Gastroesophageal sphincter (tissue), 4 donors: ENCODE measurements at regions not wholly inside any gene's neighbourhood (a gene's known extent, or its start where the extent isn't known, plus 50 kb on each side); places are given as distances from the start of the nearest gene placed in this dataset.
"Not testable (repeated sequence)": the region's sequence is repeated elsewhere in the genome, so short reads cannot be mapped to it uniquely, and the experiment has no call there.

ENCODE experiments used
- ATAC-seq: fragments of 150-250 bp; one replicate; pipeline ENCODE4 v1.9.1; 2016; ENCODE audit warnings: mild to moderate bottlenecking, moderate library complexity
- H3K27ac ChIP-seq, 4 donors: fragments of 200-600 bp; sonication (generic) in 3 of 4; 1 replicate in 3 of 4; 2 replicates in 1 of 4; pipeline ENCODE4 v1.5.1; 2016 to 2019
- H3K27me3 ChIP-seq: fragments of 200-600 bp; sonication (generic); one replicate; pipeline ENCODE4 v1.5.1; 2019
- H3K36me3 ChIP-seq, 2 donors: fragments of 200-600 bp; sonication (generic); one replicate each; pipeline ENCODE4 v1.5.1; 2019; ENCODE audit warnings: control low read depth in 1 of 2
- H3K4me1 ChIP-seq, 3 donors: fragments of 200-600 bp; sonication (generic); 1 replicate in 2 of 3; 2 replicates in 1 of 3; pipeline ENCODE4 v1.5.1; 2016 to 2019; ENCODE audit warnings: control low read depth in 2 of 3
- H3K4me3 ChIP-seq, 2 donors: fragments of 200-600 bp; sonication (generic); one replicate each; pipeline ENCODE4 v1.5.1; 2019; ENCODE audit warnings: mild to moderate bottlenecking in 1 of 2, moderate library complexity in 1 of 2
- H3K9me3 ChIP-seq, 3 donors: fragments of 200-600 bp; sonication (generic); one replicate each; pipeline ENCODE4 v1.5.1; 2017 to 2019; ENCODE audit warnings: control low read depth in 2 of 3
- CTCF ChIP-seq, 4 experiments: fragments of 200-600 bp in 2 of 4; fragments of 450-650 bp in 2 of 4; sonication (generic) in 1 of 4; IDR thresholded peaks; one replicate each; pipeline ENCODE4 v1.5.1; 2017 to 2019; ENCODE audit warnings: antibody characterized with exemption in 4 of 4, mild to moderate bottlenecking in 2 of 4, moderate library complexity in 2 of 4
- EP300 ChIP-seq: sonication (generic); formaldehyde crosslinking; IDR thresholded peaks from one replicate; pipeline ENCODE4 v1.6.1; 2017; ENCODE audit warnings: antibody characterized with exemption, mild to moderate bottlenecking
- POLR2A ChIP-seq, 2 donors: fragments of 450-650 bp; IDR thresholded peaks; one replicate each; pipeline ENCODE4 v1.6.1; 2017; ENCODE audit warnings: antibody characterized with exemption in 2 of 2, mild to moderate bottlenecking in 2 of 2, moderate library complexity in 1 of 2
- POLR2AphosphoS5 ChIP-seq: sonication (generic); formaldehyde crosslinking; IDR thresholded peaks from one replicate; pipeline ENCODE4 v1.6.1; 2017; ENCODE audit warnings: antibody characterized with exemption
- WGBS, 2 donors: methylation state at CpG; one replicate each; pipeline ENCODE4 v1.1.5; 2018; ENCODE audit warnings: low coverage in 1 of 2; 5-methylcytosine and 5-hydroxymethylcytosine counted together

DNA sequence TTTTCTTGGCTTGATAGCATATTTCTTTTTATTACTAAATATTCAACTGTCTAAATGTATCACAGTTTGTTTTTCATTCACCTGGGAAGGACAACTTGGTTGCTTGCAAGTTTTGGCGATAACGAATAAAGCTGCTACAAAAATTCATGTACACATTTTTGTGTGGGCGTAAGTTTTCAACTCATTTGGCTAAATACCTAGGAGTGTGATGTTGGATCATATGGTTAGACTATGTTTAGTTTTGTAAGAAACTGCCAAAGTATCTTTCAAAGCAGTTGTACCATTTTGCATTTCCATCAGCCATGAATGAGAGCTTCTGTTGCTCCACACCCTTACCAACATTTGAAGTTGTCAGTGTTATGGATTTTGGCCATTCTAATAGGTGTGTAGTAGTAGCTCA, 428.0 kb downstream of the ACTL7B start:
- Histone ChIP-seq H3K27me3 (no peaks in the 10 kb centered on the region), H3K27ac (no peak overlapping the region), H3K4me3 (no peak overlapping the region), H3K4me1 (no peaks in the 10 kb centered on the region), H3K9me3 (peaks cover 0 to 15% (median 0%) of the 10 kb centered on the region in 3 donors), H3K36me3 (no peaks in the 10 kb centered on the region)
- TF ChIP-seq CTCF (IDR thresholded peaks at IDR 0.05) (no peak), EP300 (no peak)
- 100% methylated on average over 3 of the region's 3 CpGs for WGBS, 2 donors
- no peak for ATAC-seq

DNA sequence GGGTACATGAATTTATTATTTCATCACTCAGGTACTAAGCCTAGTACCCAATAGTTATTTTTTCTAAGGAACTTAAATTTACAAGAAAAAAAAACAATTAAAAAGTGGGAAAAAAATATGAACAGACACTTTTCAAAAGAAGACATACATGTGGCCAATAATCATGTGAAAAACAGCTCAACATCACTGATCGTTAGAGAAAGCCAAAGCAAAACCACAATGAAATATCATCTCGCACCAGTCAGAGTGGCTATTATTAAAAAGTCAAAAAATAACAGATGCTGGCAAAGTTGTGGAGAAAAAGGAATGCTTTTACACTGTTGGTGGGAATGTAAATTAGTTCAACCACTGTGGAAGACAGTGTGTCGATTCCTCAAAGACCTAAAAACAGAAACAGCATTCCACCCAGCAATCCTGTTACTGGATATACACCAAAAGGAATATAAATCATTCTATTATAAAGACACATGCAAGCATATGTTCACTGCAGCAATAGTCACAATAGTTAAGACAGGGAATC, 429.3 kb downstream of the ACTL7B start:
- H3K27me3 ChIP-seq, H3K27ac ChIP-seq, H3K36me3 ChIP-seq, ATAC-seq, H3K4me1 ChIP-seq, H3K4me3 ChIP-seq: not testable (repeated sequence)
- H3K9me3 ChIP-seq = peaks cover 0 to 15% (median 0%) of the 10 kb centered on the region in 3 donors
- 67 to 74% methylated on average over 1 to 3 of the region's 3 CpGs for WGBS, 2 donors

DNA sequence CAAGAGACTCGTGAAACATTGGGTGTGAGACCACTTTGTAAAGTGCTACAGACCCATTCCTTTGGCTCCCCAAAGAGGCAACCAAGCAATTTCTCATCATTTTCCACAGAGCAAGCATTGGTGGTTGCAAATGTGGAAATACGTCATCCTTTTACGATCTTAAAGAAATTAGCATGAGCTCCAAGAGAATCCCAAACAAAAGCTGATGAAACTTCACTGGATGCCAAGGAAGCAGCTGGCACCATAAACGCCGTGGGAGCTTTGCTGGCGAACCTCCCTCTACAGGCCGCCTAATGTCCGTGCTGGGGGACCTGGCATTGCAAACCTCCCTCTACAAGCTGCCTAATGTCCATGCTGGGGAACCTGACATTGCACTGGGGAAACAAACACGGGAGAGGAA, 432.4 kb downstream of the ACTL7B start:
- Histone ChIP-seq H3K27ac (no peak overlapping the region), H3K36me3 (no peaks in the 10 kb centered on the region), H3K4me1 (no peaks in the 10 kb centered on the region), H3K9me3 (peaks cover 0 to 8% (median 0%) of the 10 kb centered on the region in 3 donors), H3K27me3 (no peaks in the 10 kb centered on the region), H3K4me3 (no peak overlapping the region)
- TF ChIP-seq POLR2AphosphoS5 = no peak
- TF ChIP-seq POLR2A (IDR thresholded peaks at IDR 0.05) = no peak
- WGBS, 2 donors = 83 to 89% methylated on average over 2 to 8 of the region's 9 CpGs
- ATAC-seq = no peak

GRCh38 chr9:108419379-108419778, 436.4 kb downstream of the ACTL7B start:
- no peak for TF ChIP-seq CTCF (IDR thresholded peaks at IDR 0.05)
- TF ChIP-seq EP300 = no peak
- no peak for TF ChIP-seq POLR2A (IDR thresholded peaks at IDR 0.05)
- TF ChIP-seq POLR2AphosphoS5 = no peak
- H3K27me3 ChIP-seq = no peaks in the 10 kb centered on the region
- no peak for ATAC-seq
- peaks cover 0 to 8% (median 0%) of the 10 kb centered on the region in 3 donors for H3K9me3 ChIP-seq
- H3K4me1 ChIP-seq = no peaks in the 10 kb centered on the region
- no peak overlapping the region for H3K4me3 ChIP-seq
- no peaks in the 10 kb centered on the region for H3K36me3 ChIP-seq
- H3K27ac ChIP-seq = no peak overlapping the region

DNA sequence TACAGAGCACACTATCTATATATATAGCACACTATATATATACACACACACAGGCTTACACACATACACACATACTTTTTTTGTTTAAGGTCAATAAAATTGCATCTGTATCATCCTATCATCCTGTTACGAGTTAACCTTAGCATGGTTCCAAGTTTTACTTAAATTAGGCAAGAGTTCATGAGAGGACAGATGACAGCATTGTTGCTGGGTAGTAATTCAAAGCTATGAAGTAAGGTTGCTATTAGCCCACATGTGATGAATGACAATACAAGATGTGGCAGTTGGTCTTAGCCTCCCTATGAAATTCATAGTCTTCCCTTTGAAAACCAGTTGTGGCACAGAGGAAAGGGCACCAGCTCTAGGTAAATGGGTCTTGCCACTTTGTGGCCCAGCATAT, 438.1 kb downstream of the ACTL7B start:
- no peak overlapping the region for H3K4me3 ChIP-seq
- H3K9me3 ChIP-seq = peaks cover 0 to 8% (median 0%) of the 10 kb centered on the region in 3 donors
- no peak overlapping the region for H3K27ac ChIP-seq
- 75 to 100% methylated on average over 1 of the region's 1 CpG for WGBS, 2 donors
- no peaks in the 10 kb centered on the region for H3K4me1 ChIP-seq
- no peak for TF ChIP-seq EP300
- TF ChIP-seq POLR2AphosphoS5 = no peak
- TF ChIP-seq POLR2A (IDR thresholded peaks at IDR 0.05) = no peak
- no peak for TF ChIP-seq CTCF (IDR thresholded peaks at IDR 0.05)
- H3K36me3 ChIP-seq = no peaks in the 10 kb centered on the region
- ATAC-seq = no peak
- no peaks in the 10 kb centered on the region for H3K27me3 ChIP-seq

DNA sequence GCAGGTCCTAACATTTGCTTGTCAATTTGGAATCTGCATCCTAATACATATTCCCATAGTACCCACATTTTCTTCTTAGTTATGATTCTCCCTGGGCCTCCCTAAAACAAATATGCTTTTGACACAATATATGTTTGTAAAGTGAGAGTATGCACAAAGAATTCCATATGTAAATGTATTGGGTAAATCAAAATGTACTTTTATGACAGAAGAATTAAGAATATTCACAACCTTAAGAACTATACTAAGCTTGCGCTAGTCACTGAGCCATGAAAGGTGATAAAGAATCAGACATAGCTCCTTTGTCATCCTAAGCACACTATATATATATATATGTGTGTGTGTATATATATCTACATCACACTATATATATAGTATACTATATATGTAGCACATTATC, 438.5 kb downstream of the ACTL7B start:
- Histone ChIP-seq H3K36me3 (no peaks in the 10 kb centered on the region), H3K4me3 (no peak overlapping the region), H3K9me3 (peaks cover 0 to 8% (median 0%) of the 10 kb centered on the region in 3 donors), H3K27ac (no peak overlapping the region), H3K27me3 (no peaks in the 10 kb centered on the region), H3K4me1 (no peaks in the 10 kb centered on the region)
- ATAC-seq = no peak
- TF ChIP-seq POLR2A (IDR thresholded peaks at IDR 0.05) = no peak
- TF ChIP-seq CTCF (IDR thresholded peaks at IDR 0.05) = no peak
- no peak for TF ChIP-seq EP300
- TF ChIP-seq POLR2AphosphoS5 = no peak
- 100% methylated on average over 1 of the region's 1 CpG for WGBS, 2 donors
